Uterus (tissue), 2 donors: ENCODE measurements at regions not wholly inside any gene's neighbourhood (a gene's known extent, or its start where the extent isn't known, plus 50 kb on each side); places are given as distances from the start of the nearest gene placed in this dataset.

Experiments used
- CTCF ChIP-seq, 4 experiments: fragments of 200-600 bp in 2 of 4; fragments of 450-650 bp in 2 of 4; sonication (generic) in 2 of 4; IDR thresholded peaks; one replicate each; pipeline ENCODE4 v1.5.1; 2016 to 2019; ENCODE audit warnings: antibody characterized with exemption in 4 of 4, mild to moderate bottlenecking in 2 of 4, moderate library complexity in 1 of 4
- POLR2A ChIP-seq, 2 donors: fragments of 450-650 bp; IDR thresholded peaks; one replicate each; pipeline ENCODE4 v1.6.1; 2016; ENCODE audit warnings: antibody characterized with exemption in 2 of 2, mild to moderate bottlenecking in 1 of 2, moderate library complexity in 1 of 2

- TF ChIP-seq CTCF (IDR thresholded peaks at IDR 0.05) (no peak), POLR2A (IDR thresholded peaks at IDR 0.05) (no peak)
These were observed 123.7 kb upstream of the SEC61G start for GRCh38 chr7:54882694-54883093.
